GM12864 (cell line): ENCODE measurements at regions not wholly inside any gene's neighbourhood (a gene's known extent, or its start where the extent isn't known, plus 50 kb on each side); places are given as distances from the start of the nearest gene placed in this dataset.

Source experiments
- DNase-seq: peaks from one replicate; pipeline ENCODE4 v3.0.0-alpha.2; 2011; ENCODE audit warnings: low read depth
- H3K4me3 ChIP-seq: 2 replicates; pipeline ENCODE4 v1.5.1; 2011; ENCODE audit warnings: mild to moderate bottlenecking, low read depth, low read length, control low read depth
- TF ChIP-seq, protein P1 (sequence below): IDR thresholded peaks from 2 replicates; pipeline ENCODE4 v1.5.1; 2011; ENCODE audit warnings: low read depth, mild to moderate bottlenecking, moderate library complexity, low read length, control low read depth, inconsistent platforms; ENCODE audit errors: missing control alignments

- TF ChIP-seq, protein P1, sequence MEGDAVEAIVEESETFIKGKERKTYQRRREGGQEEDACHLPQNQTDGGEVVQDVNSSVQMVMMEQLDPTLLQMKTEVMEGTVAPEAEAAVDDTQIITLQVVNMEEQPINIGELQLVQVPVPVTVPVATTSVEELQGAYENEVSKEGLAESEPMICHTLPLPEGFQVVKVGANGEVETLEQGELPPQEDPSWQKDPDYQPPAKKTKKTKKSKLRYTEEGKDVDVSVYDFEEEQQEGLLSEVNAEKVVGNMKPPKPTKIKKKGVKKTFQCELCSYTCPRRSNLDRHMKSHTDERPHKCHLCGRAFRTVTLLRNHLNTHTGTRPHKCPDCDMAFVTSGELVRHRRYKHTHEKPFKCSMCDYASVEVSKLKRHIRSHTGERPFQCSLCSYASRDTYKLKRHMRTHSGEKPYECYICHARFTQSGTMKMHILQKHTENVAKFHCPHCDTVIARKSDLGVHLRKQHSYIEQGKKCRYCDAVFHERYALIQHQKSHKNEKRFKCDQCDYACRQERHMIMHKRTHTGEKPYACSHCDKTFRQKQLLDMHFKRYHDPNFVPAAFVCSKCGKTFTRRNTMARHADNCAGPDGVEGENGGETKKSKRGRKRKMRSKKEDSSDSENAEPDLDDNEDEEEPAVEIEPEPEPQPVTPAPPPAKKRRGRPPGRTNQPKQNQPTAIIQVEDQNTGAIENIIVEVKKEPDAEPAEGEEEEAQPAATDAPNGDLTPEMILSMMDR: no peak
- no peak overlapping the region for H3K4me3 ChIP-seq
- no peak for DNase-seq
Observed at GRCh38 chr12:88940854-88941253, 360.6 kb upstream of the KITLG start.

GRCh38 chr12:88935856-88936255, 355.6 kb upstream of the KITLG start:
- DNase-seq: no peak
- TF ChIP-seq, protein P1: no peak
- H3K4me3 ChIP-seq: no peak overlapping the region

- TF ChIP-seq, protein P1: no peak
- no peak overlapping the region for H3K4me3 ChIP-seq
- DNase-seq: no peak
Observed at GRCh38 chr12:88934163-88934747, 354.0 kb upstream of the KITLG start.

GRCh38 chr12:88932457-88932856, 352.2 kb upstream of the KITLG start:
- DNase-seq: no peak
- TF ChIP-seq, protein P1: no peak
- H3K4me3 ChIP-seq: no peak overlapping the region

GRCh38 chr12:88931598-88931997, 351.3 kb upstream of the KITLG start:
- no peak overlapping the region for H3K4me3 ChIP-seq
- DNase-seq: no peak
- TF ChIP-seq, protein P1: no peak

- DNase-seq: no peak
- no peak overlapping the region for H3K4me3 ChIP-seq
- TF ChIP-seq, protein P1: no peak
Observed at GRCh38 chr12:88925454-88925853, 345.2 kb upstream of the KITLG start.

DNA sequence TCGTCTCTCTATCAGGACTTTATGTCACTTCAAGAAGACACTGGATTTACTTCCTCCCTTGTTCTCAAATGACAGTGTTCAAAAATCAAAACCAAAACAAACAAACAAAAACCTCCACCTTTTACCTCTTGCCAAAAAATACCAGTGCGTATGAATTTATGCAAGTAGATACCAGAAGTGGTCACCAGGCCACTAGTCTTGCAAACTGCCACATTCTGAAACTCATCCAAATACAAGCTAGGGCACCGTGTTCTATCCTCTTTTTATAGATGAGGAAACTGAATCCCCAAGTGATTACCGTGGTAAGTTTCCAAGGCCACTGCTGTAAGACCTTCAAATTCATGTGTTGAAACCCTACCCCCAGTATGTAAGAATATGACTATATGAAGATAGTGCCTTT, 343.9 kb upstream of the KITLG start:
- no peak overlapping the region for H3K4me3 ChIP-seq
- no peak for DNase-seq
- TF ChIP-seq, protein P1: no peak
